A673 (cell line): ENCODE measurements at regions not wholly inside any gene's neighbourhood (a gene's known extent, or its start where the extent isn't known, plus 50 kb on each side); places are given as distances from the start of the nearest gene placed in this dataset.
"Not testable (repeated sequence)": the region's sequence is repeated elsewhere in the genome, so short reads cannot be mapped to it uniquely, and the experiment has no call there.

Source experiments
- BruUV-seq: library from RNA; stranded (reverse); fragments of 400-500 nt; replicated peaks from 2 replicates; lab custom pipeline; 2021; lab: Mats Ljungman, UMichigan
- CTCF ChIA-PET: fragments of 300-600 bp; sonication (Branson Sonifier 250); formaldehyde crosslinking; loops from one replicate; lab custom pipeline; 2022; ENCODE audit warnings: antibody characterized with exemption; lab: Charles Lee
- POLR2A ChIA-PET: fragments of 300-600 bp; sonication (Branson Sonifier 250); formaldehyde crosslinking; loops from one replicate; lab custom pipeline; 2022; ENCODE audit warnings: antibody characterized with exemption; ENCODE audit not compliant: low non-redundant PET; lab: Charles Lee
- DNase-seq: peaks from one replicate; pipeline ENCODE4 v3.0.0-alpha.2; 2015; ENCODE audit warnings: low spot score
- H3K27ac ChIP-seq: fragments of 200-600 bp; sonication (generic); 2 replicates; pipeline ENCODE4 v1.5.1; 2016; ENCODE audit warnings: mixed run types, low read depth, mild to moderate bottlenecking, mixed read lengths, antibody characterized with exemption, low read length; ENCODE audit not compliant: poor library complexity, severe bottlenecking
- H3K27me3 ChIP-seq: fragments of 200-600 bp; sonication (generic); replicated peaks from 2 replicates; pipeline ENCODE4 v1.6.1; 2017; ENCODE audit warnings: mixed run types, low read depth, mild to moderate bottlenecking, mixed read lengths, antibody characterized with exemption, low read length; ENCODE audit not compliant: insufficient read depth, poor library complexity
- H3K36me3 ChIP-seq: fragments of 200-600 bp; sonication (generic); 2 replicates; pipeline ENCODE4 v1.6.1; 2016; ENCODE audit warnings: mixed run types, mild to moderate bottlenecking, mixed read lengths, antibody characterized with exemption, low read length; ENCODE audit not compliant: insufficient read depth, poor library complexity, severe bottlenecking
- H3K4me1 ChIP-seq: fragments of 200-600 bp; sonication (generic); 2 replicates; pipeline ENCODE4 v1.6.1; 2017; ENCODE audit warnings: mixed run types, mild to moderate bottlenecking, mixed read lengths, antibody characterized with exemption, low read length; ENCODE audit not compliant: insufficient read depth, poor library complexity, severe bottlenecking
- H3K4me3 ChIP-seq: fragments of 200-600 bp; sonication (generic); 2 replicates; pipeline ENCODE4 v1.5.1; 2016; ENCODE audit warnings: low read depth, mixed run types, mild to moderate bottlenecking, mixed read lengths, low read length; ENCODE audit not compliant: poor library complexity, severe bottlenecking
- H3K9me3 ChIP-seq: fragments of 200-600 bp; sonication (generic); 2 replicates; pipeline ENCODE4 v1.6.1; 2016; ENCODE audit warnings: mixed run types, low read depth, mild to moderate bottlenecking, mixed read lengths, antibody characterized with exemption, low read length; ENCODE audit not compliant: poor library complexity, severe bottlenecking
- EZH2 ChIP-seq: fragments of 200-600 bp; sonication (generic); IDR thresholded peaks from 2 replicates; pipeline ENCODE4 v1.6.1; 2017; ENCODE audit warnings: borderline replicate concordance, low read depth, mild to moderate bottlenecking, mixed read lengths, antibody characterized with exemption, low read length; ENCODE audit not compliant: poor library complexity, severe bottlenecking
- intact Hi-C: fragments of 100-400 bp; cut with micrococcal nuclease; formaldehyde crosslinking; loops from one replicate; pipeline ENCODE4 v1.10.0; 2022; ENCODE audit not compliant: unreplicated experiment
- TF ChIP-seq, protein P1 (sequence below): fragments of 300-800, 200-600 bp; sonication (generic); conservative IDR thresholded peaks from 2 replicates; pipeline ENCODE4 v1.5.1; 2017; ENCODE audit warnings: low read depth, mild to moderate bottlenecking, antibody characterized with exemption, low read length, moderate library complexity, mixed read lengths

DNA sequence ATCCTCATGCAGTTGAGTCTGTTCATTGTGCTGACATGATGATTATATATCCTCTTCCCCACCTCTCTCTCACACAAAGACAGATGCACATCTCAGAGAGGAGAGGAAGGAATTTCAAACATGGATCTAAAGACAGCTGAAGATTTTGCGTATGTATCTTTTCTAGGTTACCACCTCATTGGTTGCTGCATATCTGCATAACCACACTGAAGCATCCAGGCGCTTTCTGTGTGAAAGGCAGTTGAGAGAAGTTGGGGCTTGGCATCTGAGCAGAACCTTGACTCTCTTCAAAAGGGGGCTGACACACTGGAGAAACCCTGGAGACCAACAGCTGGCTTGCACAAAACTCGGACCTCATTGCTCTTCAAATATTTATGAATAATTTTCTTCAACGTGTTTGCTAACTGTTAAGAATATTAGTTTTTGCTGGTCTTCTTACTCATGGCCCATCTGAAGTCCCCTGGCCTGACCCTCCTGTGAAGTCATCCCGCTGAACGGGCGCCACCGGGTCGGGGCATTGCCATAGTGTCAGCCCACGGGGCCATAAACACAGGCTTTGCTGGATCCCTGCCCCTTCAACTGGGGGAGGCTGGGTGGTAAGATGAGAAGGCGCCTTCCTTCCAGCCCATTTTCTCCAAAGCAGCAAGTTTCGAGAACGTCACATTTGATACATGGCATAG lies 593.2 kb upstream of the CLINT1 start:
- ChIA-PET POLR2A (no interaction called here), CTCF (interaction anchor here (0.6 kb wide), 1 partner anchor 633 kb away, joined by 6 read pairs; no protein-coding TSS in a partner anchor)
- Histone ChIP-seq H3K4me3 (no peak overlapping the region), H3K27ac (no peak overlapping the region), H3K27me3 (no peaks in the 10 kb centered on the region), H3K9me3 (no peaks in the 10 kb centered on the region), H3K36me3 (no peaks in the 10 kb centered on the region), H3K4me1 (no peaks in the 10 kb centered on the region)
- TF ChIP-seq, protein P1, sequence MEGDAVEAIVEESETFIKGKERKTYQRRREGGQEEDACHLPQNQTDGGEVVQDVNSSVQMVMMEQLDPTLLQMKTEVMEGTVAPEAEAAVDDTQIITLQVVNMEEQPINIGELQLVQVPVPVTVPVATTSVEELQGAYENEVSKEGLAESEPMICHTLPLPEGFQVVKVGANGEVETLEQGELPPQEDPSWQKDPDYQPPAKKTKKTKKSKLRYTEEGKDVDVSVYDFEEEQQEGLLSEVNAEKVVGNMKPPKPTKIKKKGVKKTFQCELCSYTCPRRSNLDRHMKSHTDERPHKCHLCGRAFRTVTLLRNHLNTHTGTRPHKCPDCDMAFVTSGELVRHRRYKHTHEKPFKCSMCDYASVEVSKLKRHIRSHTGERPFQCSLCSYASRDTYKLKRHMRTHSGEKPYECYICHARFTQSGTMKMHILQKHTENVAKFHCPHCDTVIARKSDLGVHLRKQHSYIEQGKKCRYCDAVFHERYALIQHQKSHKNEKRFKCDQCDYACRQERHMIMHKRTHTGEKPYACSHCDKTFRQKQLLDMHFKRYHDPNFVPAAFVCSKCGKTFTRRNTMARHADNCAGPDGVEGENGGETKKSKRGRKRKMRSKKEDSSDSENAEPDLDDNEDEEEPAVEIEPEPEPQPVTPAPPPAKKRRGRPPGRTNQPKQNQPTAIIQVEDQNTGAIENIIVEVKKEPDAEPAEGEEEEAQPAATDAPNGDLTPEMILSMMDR: no peak
- TF ChIP-seq EZH2: no peak
- BruUV-seq: no TSS peak
- intact Hi-C loops: no loop called here
- no peak for DNase-seq

DNA sequence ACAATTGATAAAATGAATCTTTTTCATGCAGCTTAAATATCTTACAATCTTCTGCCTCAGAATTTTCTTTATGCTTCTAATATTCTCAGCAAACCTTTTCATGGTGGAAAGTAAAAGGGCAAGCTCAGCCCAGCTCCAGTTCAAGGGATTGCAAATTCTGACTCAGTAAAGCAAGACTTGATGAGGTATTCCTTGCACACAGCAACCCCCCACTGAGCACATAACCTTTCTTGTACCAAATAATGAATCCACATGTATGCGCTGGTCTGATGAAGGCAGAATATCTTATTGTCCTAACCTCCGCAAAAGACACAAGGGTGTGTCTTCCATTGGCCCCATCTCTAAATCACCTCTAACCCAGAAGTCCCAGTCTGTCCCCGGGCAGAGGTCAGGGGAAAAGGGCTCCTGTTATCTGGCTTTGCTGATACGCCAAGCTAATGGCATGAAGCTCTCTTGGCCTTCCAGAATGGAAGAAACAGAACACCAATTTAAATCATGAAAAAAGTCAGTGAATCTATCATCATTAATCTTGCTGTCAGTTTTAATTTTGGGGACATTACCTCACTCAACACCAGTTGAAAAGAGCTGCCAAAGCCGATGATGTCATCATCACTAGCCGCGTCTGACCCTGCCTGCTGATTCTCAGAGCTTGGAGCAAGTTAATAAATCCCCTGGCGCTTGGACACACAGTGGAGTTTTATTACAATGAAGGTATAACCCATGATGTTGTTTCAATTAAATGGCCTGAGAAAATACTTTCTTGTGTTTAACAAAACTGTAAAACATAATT lies 592.5 kb upstream of the CLINT1 start:
- Histone ChIP-seq H3K9me3 (no peaks in the 10 kb centered on the region), H3K36me3 (no peaks in the 10 kb centered on the region), H3K27ac (no peak overlapping the region), H3K4me3 (no peak overlapping the region), H3K4me1 (no peaks in the 10 kb centered on the region), H3K27me3 (no peaks in the 10 kb centered on the region)
- no peak for TF ChIP-seq EZH2
- TF ChIP-seq, protein P1: no peak
- CTCF ChIA-PET: interaction anchor here (0.6 kb wide), 1 partner anchor 633 kb away, joined by 6 read pairs; no protein-coding TSS in a partner anchor
- intact Hi-C loops: no loop called here
- POLR2A ChIA-PET: no interaction called here
- DNase-seq: no peak
- no TSS peak for BruUV-seq

DNA sequence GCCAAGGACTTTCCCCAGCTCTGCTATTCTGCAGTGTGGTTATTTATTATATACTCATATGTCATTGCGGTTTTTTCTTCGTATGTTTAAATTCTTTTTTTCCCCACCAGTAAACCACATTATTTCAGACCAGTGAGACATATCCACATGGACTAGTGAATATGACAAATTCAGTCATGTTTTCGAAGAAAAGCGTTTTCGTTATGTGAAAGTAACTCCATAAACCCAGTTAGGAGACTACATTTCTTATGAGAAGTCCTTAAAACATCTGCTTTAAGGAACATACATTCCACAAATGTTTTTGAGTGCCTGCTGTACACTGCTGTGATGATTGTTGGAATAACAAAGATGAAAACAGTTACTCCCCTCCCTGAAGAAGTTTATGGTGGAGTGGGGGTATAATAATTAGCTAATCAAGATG lies 591.8 kb upstream of the CLINT1 start:
- Histone ChIP-seq H3K4me3 (no peak overlapping the region), H3K4me1 (no peaks in the 10 kb centered on the region), H3K27ac (no peak overlapping the region), H3K36me3 (no peaks in the 10 kb centered on the region), H3K27me3 (no peaks in the 10 kb centered on the region), H3K9me3 (no peaks in the 10 kb centered on the region)
- POLR2A ChIA-PET: no interaction called here
- DNase-seq: no peak
- intact Hi-C loops: no loop called here
- no peak for TF ChIP-seq EZH2
- TF ChIP-seq, protein P1: no peak
- BruUV-seq: no TSS peak
- CTCF ChIA-PET: no interaction called here

DNA sequence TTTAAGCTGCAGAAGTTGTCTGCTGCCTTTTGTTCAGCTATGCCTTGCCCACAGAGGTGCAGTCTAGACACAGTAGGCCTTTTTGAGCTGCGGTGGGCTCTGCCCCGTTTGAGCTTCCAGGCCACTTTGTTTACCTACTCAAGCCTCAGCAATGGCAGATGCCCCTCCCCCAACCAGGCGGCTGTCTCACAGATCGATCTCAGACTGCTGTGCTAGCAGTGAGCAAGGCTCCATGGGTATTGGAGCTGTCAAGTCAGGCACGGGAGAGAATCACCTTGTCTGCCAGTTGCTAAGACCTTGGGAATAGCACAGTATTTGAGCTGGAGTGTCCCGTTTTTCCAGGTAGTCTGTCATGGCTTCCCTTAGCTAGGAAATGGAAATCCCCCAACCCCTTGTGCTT lies 587.8 kb upstream of the CLINT1 start:
- H3K27me3 ChIP-seq, H3K4me1 ChIP-seq, H3K4me3 ChIP-seq, H3K9me3 ChIP-seq, H3K36me3 ChIP-seq, intact Hi-C loops, POLR2A ChIA-PET, CTCF ChIA-PET, DNase-seq, H3K27ac ChIP-seq, BruUV-seq: not testable (repeated sequence)

DNA sequence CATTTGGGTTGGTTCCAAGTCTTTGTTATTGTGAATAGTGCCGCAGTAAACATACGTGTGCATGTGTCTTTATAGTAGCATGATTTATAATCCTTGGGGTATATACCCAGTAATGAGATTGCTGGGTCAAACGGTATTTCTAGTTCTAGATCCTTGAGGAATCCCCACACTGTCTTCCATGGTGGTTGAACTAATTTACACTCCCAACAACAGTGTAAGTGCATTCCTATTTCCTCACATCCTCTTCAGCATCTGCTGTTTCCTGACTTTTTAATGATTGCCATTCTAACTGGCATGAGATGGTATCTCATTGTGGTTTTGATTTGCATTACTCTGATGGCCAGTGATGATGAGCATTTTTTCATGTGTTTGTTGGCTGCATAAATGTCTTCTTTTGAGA lies 580.3 kb upstream of the CLINT1 start:
- H3K4me1 ChIP-seq, CTCF ChIA-PET, H3K9me3 ChIP-seq, H3K27ac ChIP-seq, POLR2A ChIA-PET, DNase-seq, intact Hi-C loops, H3K27me3 ChIP-seq, H3K4me3 ChIP-seq, BruUV-seq, H3K36me3 ChIP-seq: not testable (repeated sequence)
